Mucosa of descending colon (tissue), 3 donors: ENCODE measurements at regions not wholly inside any gene's neighbourhood (a gene's known extent, or its start where the extent isn't known, plus 50 kb on each side); places are given as distances from the start of the nearest gene placed in this dataset.

ENCODE experiments used
- ATAC-seq: fragments of 200-7000 bp; cut with Tn5 transposase; one replicate; pipeline ENCODE4 v1.9.1; 2020; ENCODE audit warnings: mild to moderate bottlenecking, moderate library complexity
- DNase-seq, 3 donors: peaks; one replicate each; pipeline ENCODE4 v3.0.0-alpha.2; 2020
- H3K36me3 ChIP-seq: fragments of 200-600 bp; one replicate; pipeline ENCODE4 v1.8.0; 2021; ENCODE audit warnings: low read depth, mild to moderate bottlenecking
- H3K4me1 ChIP-seq: fragments of 200-600 bp; one replicate; pipeline ENCODE4 v1.8.0; 2021; ENCODE audit warnings: low read depth, mild to moderate bottlenecking
- H3K4me3 ChIP-seq: fragments of 200-600 bp; one replicate; pipeline ENCODE4 v1.8.0; 2021; ENCODE audit warnings: mild to moderate bottlenecking
- H3K9me3 ChIP-seq: fragments of 200-600 bp; one replicate; pipeline ENCODE4 v1.8.0; 2021; ENCODE audit warnings: mild to moderate bottlenecking
- intact Hi-C, 2 donors: fragments of 100-400 bp; cut with DNase I in 1 of 2; cut with micrococcal nuclease in 1 of 2; formaldehyde crosslinking; loops; one replicate each; pipeline versions ENCODE4 v1.11.0 to v1.11.1; 2022; cut with DNase I, micrococcal nuclease
- TF ChIP-seq, protein P1 (sequence below): fragments of 200-600 bp; IDR thresholded peaks from one replicate; pipeline ENCODE4 v1.8.0; 2022; ENCODE audit warnings: antibody characterized with exemption, mild to moderate bottlenecking
- donor health status: DM: no; HTN: no; CAD: no; lungs with moderate emphysema.
- donor health status: DM: no; HTN: no; CAD: no.
- donor health status: DM: no; HTN: yes; CAD: no.

DNA sequence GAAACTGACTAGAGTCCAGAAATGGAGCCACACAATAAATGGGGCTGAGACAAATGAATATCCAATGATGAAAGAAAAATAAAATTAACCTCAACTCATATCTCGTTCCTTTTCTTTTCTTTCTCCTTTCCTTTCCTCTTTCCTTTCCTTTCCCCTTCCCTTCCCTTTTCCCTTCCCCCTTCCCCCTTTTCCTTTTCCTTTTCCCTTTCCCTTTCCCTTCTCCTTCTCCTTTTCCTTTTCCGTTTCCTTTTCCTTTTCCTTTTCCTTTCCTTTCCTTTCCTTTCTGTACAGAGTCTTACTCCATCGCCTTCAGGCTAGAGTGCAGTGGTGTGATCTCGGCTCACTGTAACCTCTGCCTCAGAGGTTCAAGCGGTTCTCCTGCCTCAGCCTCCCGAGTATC is 146.3 kb downstream of the RTL9 start:
- DNase-seq (no peak), ATAC-seq (no peak)
- Histone ChIP-seq H3K4me1 (no peaks in the 10 kb centered on the region), H3K4me3 (no peak overlapping the region), H3K36me3 (no peaks in the 10 kb centered on the region), H3K9me3 (no peaks in the 10 kb centered on the region)
- TF ChIP-seq, protein P1, sequence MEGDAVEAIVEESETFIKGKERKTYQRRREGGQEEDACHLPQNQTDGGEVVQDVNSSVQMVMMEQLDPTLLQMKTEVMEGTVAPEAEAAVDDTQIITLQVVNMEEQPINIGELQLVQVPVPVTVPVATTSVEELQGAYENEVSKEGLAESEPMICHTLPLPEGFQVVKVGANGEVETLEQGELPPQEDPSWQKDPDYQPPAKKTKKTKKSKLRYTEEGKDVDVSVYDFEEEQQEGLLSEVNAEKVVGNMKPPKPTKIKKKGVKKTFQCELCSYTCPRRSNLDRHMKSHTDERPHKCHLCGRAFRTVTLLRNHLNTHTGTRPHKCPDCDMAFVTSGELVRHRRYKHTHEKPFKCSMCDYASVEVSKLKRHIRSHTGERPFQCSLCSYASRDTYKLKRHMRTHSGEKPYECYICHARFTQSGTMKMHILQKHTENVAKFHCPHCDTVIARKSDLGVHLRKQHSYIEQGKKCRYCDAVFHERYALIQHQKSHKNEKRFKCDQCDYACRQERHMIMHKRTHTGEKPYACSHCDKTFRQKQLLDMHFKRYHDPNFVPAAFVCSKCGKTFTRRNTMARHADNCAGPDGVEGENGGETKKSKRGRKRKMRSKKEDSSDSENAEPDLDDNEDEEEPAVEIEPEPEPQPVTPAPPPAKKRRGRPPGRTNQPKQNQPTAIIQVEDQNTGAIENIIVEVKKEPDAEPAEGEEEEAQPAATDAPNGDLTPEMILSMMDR = no peak
- intact Hi-C loops = no loop called here

DNA sequence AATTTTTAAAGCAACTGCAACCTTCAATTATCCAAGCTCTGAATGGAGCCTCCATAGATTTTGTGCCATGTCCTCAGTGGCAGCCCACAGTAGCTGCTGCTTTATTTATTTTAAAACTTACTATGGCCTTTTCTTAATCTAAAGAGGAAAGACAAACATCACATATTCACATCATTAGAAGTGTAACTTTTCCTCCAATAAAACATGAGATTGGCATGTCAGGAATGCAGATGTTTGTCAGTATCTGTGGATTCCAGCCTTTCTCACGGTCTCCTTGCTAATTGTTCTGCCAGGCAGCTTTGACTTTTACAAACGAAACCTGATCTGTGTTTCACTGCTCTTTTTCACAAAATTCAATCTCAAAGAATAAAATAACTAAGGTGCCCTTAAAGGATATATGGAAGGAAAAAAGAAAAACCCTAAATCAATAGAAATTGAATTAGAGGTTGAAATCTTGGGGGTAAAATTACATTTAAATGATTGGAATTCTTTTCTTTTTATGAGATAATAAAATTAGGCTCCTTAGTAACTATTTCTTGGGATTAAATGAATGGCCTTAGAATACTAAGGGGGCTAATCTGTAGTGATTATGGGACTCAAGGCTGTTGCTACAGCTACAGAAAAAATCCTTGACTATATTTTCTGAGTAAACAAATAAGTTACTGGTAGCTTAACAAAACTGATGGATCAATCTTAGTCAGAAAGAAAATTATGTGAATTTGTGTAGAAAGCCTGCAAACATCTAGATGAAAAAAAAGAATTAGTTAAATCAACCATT is 151.3 kb downstream of the RTL9 start:
- no peak overlapping the region for H3K4me3 ChIP-seq
- no peaks in the 10 kb centered on the region for H3K9me3 ChIP-seq
- ATAC-seq = no peak
- H3K36me3 ChIP-seq = no peaks in the 10 kb centered on the region
- DNase-seq = no peak
- no peaks in the 10 kb centered on the region for H3K4me1 ChIP-seq
- intact Hi-C loops = no loop called here
- TF ChIP-seq, protein P1 = no peak

DNA sequence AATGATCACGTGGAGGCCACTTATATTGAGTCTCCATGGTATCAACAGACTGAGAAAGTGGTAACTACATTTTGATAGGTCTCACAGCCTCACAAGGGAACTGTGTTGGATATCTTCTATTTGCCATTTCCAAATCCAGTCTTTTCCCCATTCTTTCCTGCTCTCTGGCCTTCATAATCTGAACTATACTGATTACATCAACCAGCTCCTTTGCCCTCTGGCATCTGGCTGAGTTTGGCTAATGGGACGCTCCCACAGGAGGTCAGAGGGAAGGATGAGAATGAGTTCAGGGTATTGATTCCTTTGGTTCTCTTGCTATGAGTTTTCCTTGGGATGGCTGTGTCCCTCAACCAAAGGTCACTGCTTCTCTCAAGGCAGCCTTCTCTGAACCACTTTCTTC is 152.6 kb downstream of the RTL9 start:
- intact Hi-C loops = no loop called here
- DNase-seq (no peak), ATAC-seq (no peak)
- no peaks in the 10 kb centered on the region for H3K9me3 ChIP-seq
- H3K36me3 ChIP-seq = no peaks in the 10 kb centered on the region
- no peaks in the 10 kb centered on the region for H3K4me1 ChIP-seq
- TF ChIP-seq, protein P1 = no peak
- H3K4me3 ChIP-seq = no peak overlapping the region

DNA sequence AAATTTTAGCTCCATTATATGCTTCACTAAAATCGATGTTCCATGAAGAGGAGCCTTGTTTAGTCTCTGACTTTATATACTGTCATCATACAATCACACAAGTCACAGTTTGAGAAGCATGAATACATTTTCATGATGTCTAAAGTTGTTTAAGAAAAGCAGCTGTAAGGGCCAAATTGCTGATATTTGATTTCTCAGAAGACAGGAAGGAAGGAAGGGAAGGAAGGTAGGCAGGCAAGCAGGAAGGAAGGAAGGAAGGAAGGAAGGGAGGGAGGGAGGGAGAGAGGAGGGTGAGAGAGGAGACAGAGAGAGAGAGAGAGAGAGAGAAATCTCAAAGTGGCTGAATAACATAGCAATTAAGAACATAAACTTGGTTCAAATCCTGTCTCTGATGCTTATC is 153.7 kb downstream of the RTL9 start:
- no peak for ATAC-seq
- H3K36me3 ChIP-seq = no peaks in the 10 kb centered on the region
- TF ChIP-seq, protein P1 = no peak
- intact Hi-C loops = no loop called here
- no peaks in the 10 kb centered on the region for H3K9me3 ChIP-seq
- no peak for DNase-seq
- no peaks in the 10 kb centered on the region for H3K4me1 ChIP-seq
- H3K4me3 ChIP-seq = no peak overlapping the region

DNA sequence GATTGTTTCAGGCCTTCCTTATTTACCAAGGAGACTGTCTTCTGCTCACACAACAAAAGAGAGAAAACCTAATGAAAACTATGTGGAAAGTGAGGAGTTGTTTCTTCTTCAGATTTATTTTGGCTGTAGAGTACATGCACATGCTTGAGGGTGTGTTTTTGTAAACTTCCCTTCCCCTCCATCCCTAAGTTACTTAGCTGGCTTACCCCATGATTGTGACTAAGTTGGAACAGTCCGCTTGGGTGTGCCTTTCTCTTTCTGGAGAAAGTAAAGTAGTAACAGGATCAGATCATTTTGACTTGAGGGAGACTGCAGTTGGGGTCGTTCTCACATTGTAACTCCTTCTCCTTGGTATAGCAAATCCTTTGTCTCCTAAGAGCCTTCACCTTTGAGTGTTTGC is 155.9 kb downstream of the RTL9 start:
- ATAC-seq (no peak), DNase-seq (no peak)
- Histone ChIP-seq H3K4me3 (no peak overlapping the region), H3K9me3 (no peaks in the 10 kb centered on the region), H3K36me3 (no peaks in the 10 kb centered on the region), H3K4me1 (no peaks in the 10 kb centered on the region)
- TF ChIP-seq, protein P1 = no peak
- intact Hi-C loops = no loop called here

DNA sequence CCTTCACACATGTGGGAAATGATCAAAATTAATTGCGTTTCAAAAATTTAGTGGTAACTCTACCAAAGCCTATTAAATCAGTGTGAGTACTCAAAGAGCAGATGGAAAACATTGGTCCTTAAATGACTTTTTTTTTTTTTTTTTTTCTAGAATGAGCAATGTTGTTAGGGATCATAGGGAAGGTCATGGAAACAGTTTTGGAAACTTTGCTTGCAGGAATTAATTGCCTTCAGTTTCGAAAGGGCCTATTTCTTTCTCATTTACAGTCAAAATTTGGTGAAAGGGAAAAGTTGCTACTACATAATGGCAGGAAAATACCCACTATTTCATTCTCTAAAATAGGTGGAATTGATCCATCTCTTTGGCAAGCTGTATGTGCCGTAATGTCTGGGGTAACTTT is 160.9 kb downstream of the RTL9 start:
- DNase-seq (no peak), ATAC-seq (no peak)
- TF ChIP-seq, protein P1 = no peak
- intact Hi-C loops = no loop called here
- Histone ChIP-seq H3K9me3 (no peaks in the 10 kb centered on the region), H3K4me3 (no peak overlapping the region), H3K4me1 (no peaks in the 10 kb centered on the region), H3K36me3 (no peaks in the 10 kb centered on the region)
